ENCODE measurements at regions not wholly inside any gene's neighbourhood (a gene's known extent, or its start where the extent isn't known, plus 50 kb on each side); places are given as distances from the start of the nearest gene placed in this dataset.

DNA sequence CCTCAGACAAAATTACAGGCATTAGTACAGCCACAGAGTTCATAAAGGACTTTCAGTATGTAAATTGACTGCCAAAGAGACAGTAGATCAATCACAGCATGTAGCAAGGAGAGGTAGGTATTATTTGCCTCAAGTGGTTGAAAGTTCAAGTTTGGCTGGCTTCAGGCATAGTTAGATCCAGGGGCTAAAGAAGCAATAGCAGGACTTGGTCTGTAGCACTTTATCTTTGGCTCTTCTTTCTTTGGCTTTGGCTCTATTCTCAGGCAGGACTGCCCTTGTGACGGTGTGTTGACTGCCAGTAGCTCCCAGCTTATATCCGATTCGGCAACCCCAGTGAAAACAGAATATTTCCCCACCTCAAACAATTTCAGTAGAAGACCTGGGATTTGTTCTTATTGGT, 346.0 kb upstream of the TBX3 start:
- Histone ChIP-seq H2AFZ (no peak overlapping the region), H3K9me2 (replicated peaks; ENCODE audit: insufficient read depth) (no peaks in the 10 kb centered on the region), H3K9me3 (ENCODE audit: low read depth) (no peaks in the 10 kb centered on the region), H3K79me2 (no peaks in the 10 kb centered on the region), H3K4me2 (no peak overlapping the region), H3K27me3 (no peaks in the 10 kb centered on the region), H3K27ac (no peak overlapping the region), H3K4me3 (no peak overlapping the region), H3K4me1 (ENCODE audit: insufficient read depth) (no peaks in the 10 kb centered on the region), H3K36me3 (replicated peaks; ENCODE audit: insufficient read depth, low read depth) (no peaks in the 10 kb centered on the region), H4K20me1 (ENCODE audit: insufficient read depth, poor library complexity, severe bottlenecking) (no peaks in the 10 kb centered on the region)
- DNase-seq (ENCODE audit: low spot score), result no peak
- no peak for TF ChIP-seq EZH2phosphoT487 (IDR thresholded peaks at IDR 0.05; ENCODE audit: low read depth, severe bottlenecking, unreplicated experiment)
- TF ChIP-seq, protein P1, sequence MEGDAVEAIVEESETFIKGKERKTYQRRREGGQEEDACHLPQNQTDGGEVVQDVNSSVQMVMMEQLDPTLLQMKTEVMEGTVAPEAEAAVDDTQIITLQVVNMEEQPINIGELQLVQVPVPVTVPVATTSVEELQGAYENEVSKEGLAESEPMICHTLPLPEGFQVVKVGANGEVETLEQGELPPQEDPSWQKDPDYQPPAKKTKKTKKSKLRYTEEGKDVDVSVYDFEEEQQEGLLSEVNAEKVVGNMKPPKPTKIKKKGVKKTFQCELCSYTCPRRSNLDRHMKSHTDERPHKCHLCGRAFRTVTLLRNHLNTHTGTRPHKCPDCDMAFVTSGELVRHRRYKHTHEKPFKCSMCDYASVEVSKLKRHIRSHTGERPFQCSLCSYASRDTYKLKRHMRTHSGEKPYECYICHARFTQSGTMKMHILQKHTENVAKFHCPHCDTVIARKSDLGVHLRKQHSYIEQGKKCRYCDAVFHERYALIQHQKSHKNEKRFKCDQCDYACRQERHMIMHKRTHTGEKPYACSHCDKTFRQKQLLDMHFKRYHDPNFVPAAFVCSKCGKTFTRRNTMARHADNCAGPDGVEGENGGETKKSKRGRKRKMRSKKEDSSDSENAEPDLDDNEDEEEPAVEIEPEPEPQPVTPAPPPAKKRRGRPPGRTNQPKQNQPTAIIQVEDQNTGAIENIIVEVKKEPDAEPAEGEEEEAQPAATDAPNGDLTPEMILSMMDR (IDR thresholded peaks at IDR 0.05; ENCODE audit: poor library complexity), result no peak
- no peak for TF ChIP-seq EZH2 (IDR thresholded peaks at IDR 0.05; ENCODE audit: borderline replicate concordance)
- 97% methylated on average over 3 of the region's 3 CpGs for WGBS (ENCODE audit: low lambda C conversion rate, missing lambda C conversion rate)

DNA sequence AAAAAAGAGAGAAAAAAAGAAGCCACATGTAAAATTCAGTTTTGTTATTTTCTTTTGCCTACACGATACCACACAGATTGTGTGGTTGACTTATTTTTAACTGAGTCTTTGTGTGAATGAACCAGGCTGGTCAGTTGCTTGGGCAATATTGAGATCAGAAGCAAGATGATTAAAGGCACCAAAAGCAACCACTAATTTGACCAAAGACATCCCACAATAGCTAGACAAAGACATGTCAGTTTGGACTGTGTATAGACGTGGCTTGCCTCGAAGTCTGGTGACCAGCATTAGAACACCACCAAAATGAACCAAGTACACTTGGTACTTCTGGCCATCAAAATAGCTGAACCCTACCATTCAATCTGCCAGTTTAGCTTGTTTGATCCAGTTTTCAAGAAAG, 340.6 kb upstream of the TBX3 start:
- H2AFZ ChIP-seq, result no peak overlapping the region
- H3K4me3 ChIP-seq, result no peak overlapping the region
- H3K79me2 ChIP-seq, result no peaks in the 10 kb centered on the region
- H3K27ac ChIP-seq, result no peak overlapping the region
- H3K4me1 ChIP-seq (ENCODE audit: insufficient read depth), result peaks cover 4% of the 10 kb centered on the region
- H3K9me2 ChIP-seq (replicated peaks; ENCODE audit: insufficient read depth), result no peaks in the 10 kb centered on the region
- no peak for TF ChIP-seq EZH2 (IDR thresholded peaks at IDR 0.05; ENCODE audit: borderline replicate concordance)
- TF ChIP-seq, protein P1 (IDR thresholded peaks at IDR 0.05; ENCODE audit: poor library complexity), result no peak
- TF ChIP-seq EZH2phosphoT487 (IDR thresholded peaks at IDR 0.05; ENCODE audit: low read depth, severe bottlenecking, unreplicated experiment), result no peak
- H3K4me2 ChIP-seq, result no peak overlapping the region
- WGBS (ENCODE audit: low lambda C conversion rate, missing lambda C conversion rate), result 94% methylated on average over 3 of the region's 3 CpGs
- no peaks in the 10 kb centered on the region for H3K9me3 ChIP-seq (ENCODE audit: low read depth)
- no peaks in the 10 kb centered on the region for H4K20me1 ChIP-seq (ENCODE audit: insufficient read depth, poor library complexity, severe bottlenecking)
- no peaks in the 10 kb centered on the region for H3K36me3 ChIP-seq (replicated peaks; ENCODE audit: insufficient read depth, low read depth)
- no peaks in the 10 kb centered on the region for H3K27me3 ChIP-seq
- no peak for DNase-seq (ENCODE audit: low spot score)

DNA sequence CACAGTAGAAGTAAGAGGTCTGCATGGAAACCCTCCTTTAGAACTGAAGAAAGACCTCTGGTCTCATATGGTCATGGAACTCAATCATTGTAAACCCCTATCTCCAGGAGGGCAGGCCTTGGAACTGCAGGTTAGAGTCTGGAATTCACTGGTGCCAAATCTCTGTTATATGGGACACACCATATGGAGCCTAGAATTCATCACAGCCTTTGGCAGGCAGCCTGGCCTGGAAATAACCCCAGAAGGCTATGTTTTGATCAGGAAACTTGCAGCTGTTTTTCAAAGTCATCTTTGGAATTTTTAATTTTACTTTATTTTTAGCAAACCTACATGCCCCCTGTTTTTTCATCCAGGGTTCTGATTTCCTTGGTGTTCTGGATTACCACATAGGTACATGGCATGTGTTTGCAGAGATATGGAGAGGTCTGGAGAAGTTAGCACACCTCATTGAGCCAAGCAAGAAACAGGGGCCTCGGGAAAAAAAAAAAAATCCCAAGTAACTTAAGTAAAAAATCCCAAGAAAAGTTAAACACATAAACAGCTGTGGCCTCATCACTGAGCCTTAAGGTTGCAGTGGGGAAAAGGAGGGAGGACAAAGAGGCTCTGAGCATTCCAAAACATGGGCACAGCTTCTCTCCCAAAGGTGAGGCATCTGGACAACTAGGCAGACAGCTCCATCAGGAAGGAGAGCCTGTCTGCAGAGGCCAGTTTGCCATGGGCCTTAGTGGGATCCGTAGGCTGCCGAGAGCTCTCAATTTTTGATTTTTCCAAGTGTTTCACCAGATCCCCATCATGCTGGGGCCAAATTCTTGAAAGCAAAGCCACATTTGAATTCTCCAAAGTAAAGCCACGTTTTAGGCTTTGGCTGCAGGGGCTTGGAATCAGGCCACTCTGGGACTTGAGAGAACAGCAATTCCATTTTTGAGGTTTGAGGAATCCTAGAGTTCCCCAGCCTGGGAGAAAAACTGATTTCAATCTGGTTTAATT, 339.6 kb upstream of the TBX3 start:
- TF ChIP-seq, protein P1 (IDR thresholded peaks at IDR 0.05; ENCODE audit: poor library complexity), result no peak
- H3K79me2 ChIP-seq, result no peaks in the 10 kb centered on the region
- no peak overlapping the region for H2AFZ ChIP-seq
- H4K20me1 ChIP-seq (ENCODE audit: insufficient read depth, poor library complexity, severe bottlenecking), result no peaks in the 10 kb centered on the region
- peaks cover 4% of the 10 kb centered on the region for H3K4me1 ChIP-seq (ENCODE audit: insufficient read depth)
- DNase-seq (ENCODE audit: low spot score), result no peak
- no peak overlapping the region for H3K27ac ChIP-seq
- H3K9me3 ChIP-seq (ENCODE audit: low read depth), result no peaks in the 10 kb centered on the region
- no peaks in the 10 kb centered on the region for H3K27me3 ChIP-seq
- H3K4me3 ChIP-seq, result no peak overlapping the region
- no peak overlapping the region for H3K4me2 ChIP-seq
- no peaks in the 10 kb centered on the region for H3K9me2 ChIP-seq (replicated peaks; ENCODE audit: insufficient read depth)
- 83% methylated on average over 4 of the region's 4 CpGs for WGBS (ENCODE audit: low lambda C conversion rate, missing lambda C conversion rate)
- no peaks in the 10 kb centered on the region for H3K36me3 ChIP-seq (replicated peaks; ENCODE audit: insufficient read depth, low read depth)

Data from hepatocyte (in vitro differentiated cells).